ENCODE measurements at regions not wholly inside any gene's neighbourhood (a gene's known extent, or its start where the extent isn't known, plus 50 kb on each side); places are given as distances from the start of the nearest gene placed in this dataset.

GRCh38 chr4:126807132-126807531 is 825.6 kb upstream of the INTU start:
- no peak for DNase-seq
- H3K27me3 ChIP-seq, result no peaks in the 10 kb centered on the region
- no peaks in the 10 kb centered on the region for H3K9me3 ChIP-seq
- H3K4me3 ChIP-seq, result no peak overlapping the region
- H3K4me1 ChIP-seq, result no peaks in the 10 kb centered on the region
- no peak overlapping the region for H3K27ac ChIP-seq
- no peaks in the 10 kb centered on the region for H3K36me3 ChIP-seq
- 74 to 80% methylated on average over 1 of the region's 1 CpG for WGBS, 2 donors
- TF ChIP-seq EP300 (IDR thresholded peaks at IDR 0.05), result no peak
- no peak for TF ChIP-seq POLR2A (IDR thresholded peaks at IDR 0.05)
- TF ChIP-seq POLR2AphosphoS5 (IDR thresholded peaks at IDR 0.05), result no peak
- no peak for TF ChIP-seq CTCF (IDR thresholded peaks at IDR 0.05)
- intact Hi-C loops (cut with DNase I), result no loop called here

- TF ChIP-seq EP300 (IDR thresholded peaks at IDR 0.05) (no peak), POLR2AphosphoS5 (IDR thresholded peaks at IDR 0.05) (no peak), POLR2A (IDR thresholded peaks at IDR 0.05) (no peak), CTCF (IDR thresholded peaks at IDR 0.05) (no peak)
- intact Hi-C loops (cut with DNase I), result no loop called here
- no peaks in the 10 kb centered on the region for H3K9me3 ChIP-seq
- no peak overlapping the region for H3K27ac ChIP-seq
- H3K4me1 ChIP-seq, result no peaks in the 10 kb centered on the region
- H3K27me3 ChIP-seq, result no peaks in the 10 kb centered on the region
- DNase-seq, result no peak
- no peaks in the 10 kb centered on the region for H3K36me3 ChIP-seq
- no peak overlapping the region for H3K4me3 ChIP-seq
Observed at GRCh38 chr4:126812076-126812475, 820.7 kb upstream of the INTU start.

- whole genome bisulfite sequencing, 2 donors, result 88 to 89% methylated on average over 1 of the region's 1 CpG
- no peak overlapping the region for H3K27ac ChIP-seq
- no peak overlapping the region for H3K4me3 ChIP-seq
- intact Hi-C loops (cut with DNase I), result no loop called here
- TF ChIP-seq POLR2A (IDR thresholded peaks at IDR 0.05), result no peak
- TF ChIP-seq CTCF (IDR thresholded peaks at IDR 0.05), result no peak
- TF ChIP-seq POLR2AphosphoS5 (IDR thresholded peaks at IDR 0.05), result no peak
- no peak for TF ChIP-seq EP300 (IDR thresholded peaks at IDR 0.05)
- H3K36me3 ChIP-seq, result no peaks in the 10 kb centered on the region
- DNase-seq, result no peak
- no peaks in the 10 kb centered on the region for H3K27me3 ChIP-seq
- no peaks in the 10 kb centered on the region for H3K4me1 ChIP-seq
- H3K9me3 ChIP-seq, result peaks cover 0 to 11% (median 0%) of the 10 kb centered on the region in 4 donors
Observed at GRCh38 chr4:126820631-126821030, 812.1 kb upstream of the INTU start.

GRCh38 chr4:126821152-126821551 is 811.6 kb upstream of the INTU start:
- 69 to 87% methylated on average over 1 of the region's 1 CpG for WGBS, 2 donors
- no peaks in the 10 kb centered on the region for H3K4me1 ChIP-seq
- intact Hi-C loops (cut with DNase I), result no loop called here
- no peak overlapping the region for H3K27ac ChIP-seq
- no peak for DNase-seq
- H3K4me3 ChIP-seq, result no peak overlapping the region
- H3K9me3 ChIP-seq, result peaks cover 0 to 11% (median under 1%) of the 10 kb centered on the region in 4 donors
- TF ChIP-seq POLR2A (IDR thresholded peaks at IDR 0.05), result no peak
- TF ChIP-seq EP300 (IDR thresholded peaks at IDR 0.05), result no peak
- no peak for TF ChIP-seq CTCF (IDR thresholded peaks at IDR 0.05)
- TF ChIP-seq POLR2AphosphoS5 (IDR thresholded peaks at IDR 0.05), result no peak
- H3K36me3 ChIP-seq, result no peaks in the 10 kb centered on the region
- no peaks in the 10 kb centered on the region for H3K27me3 ChIP-seq

DNA sequence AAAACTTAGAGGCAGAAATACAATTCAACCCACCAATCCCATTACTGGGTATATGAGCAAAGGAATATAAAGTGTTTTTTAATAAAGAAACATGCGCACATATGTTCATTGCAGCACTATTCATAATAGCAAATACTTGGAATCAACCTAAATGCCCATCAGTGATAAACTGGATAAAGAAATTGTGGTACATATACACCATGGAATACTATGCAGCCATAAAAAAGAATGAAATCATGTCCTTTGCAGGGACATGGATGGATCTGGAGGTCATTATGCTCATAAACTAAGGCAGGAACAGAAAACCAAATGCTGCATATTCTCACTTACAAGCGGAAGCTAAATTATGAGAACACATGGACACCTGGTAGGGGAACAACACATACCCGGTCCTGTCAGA is 807.7 kb upstream of the INTU start:
- H3K27ac ChIP-seq, result no peak overlapping the region
- H3K4me1 ChIP-seq, result no peaks in the 10 kb centered on the region
- TF ChIP-seq CTCF (IDR thresholded peaks at IDR 0.05) (no peak), EP300 (IDR thresholded peaks at IDR 0.05) (no peak), POLR2AphosphoS5 (IDR thresholded peaks at IDR 0.05) (no peak), POLR2A (IDR thresholded peaks at IDR 0.05) (no peak)
- no peak for DNase-seq
- H3K4me3 ChIP-seq, result no peak overlapping the region
- H3K9me3 ChIP-seq, result peaks cover 0 to 9% (median 4%) of the 10 kb centered on the region in 4 donors
- intact Hi-C loops (cut with DNase I), result no loop called here
- no peaks in the 10 kb centered on the region for H3K36me3 ChIP-seq
- no peaks in the 10 kb centered on the region for H3K27me3 ChIP-seq
- 64 to 82% methylated on average over 3 of the region's 3 CpGs for WGBS, 2 donors
